HG02798 (cell line): ENCODE measurements at regions not wholly inside any gene's neighbourhood (a gene's known extent, or its start where the extent isn't known, plus 50 kb on each side); places are given as distances from the start of the nearest gene placed in this dataset.
"Not testable (repeated sequence)": the region's sequence is repeated elsewhere in the genome, so short reads cannot be mapped to it uniquely, and the experiment has no call there.

Experiments used
- ATAC-seq: cut with Tn5 transposase; IDR thresholded peaks from one replicate; pipeline ENCODE4 v1.9.1; 2021; ENCODE audit warnings: mild to moderate bottlenecking; ENCODE audit not compliant: unreplicated experiment, poor library complexity

DNA sequence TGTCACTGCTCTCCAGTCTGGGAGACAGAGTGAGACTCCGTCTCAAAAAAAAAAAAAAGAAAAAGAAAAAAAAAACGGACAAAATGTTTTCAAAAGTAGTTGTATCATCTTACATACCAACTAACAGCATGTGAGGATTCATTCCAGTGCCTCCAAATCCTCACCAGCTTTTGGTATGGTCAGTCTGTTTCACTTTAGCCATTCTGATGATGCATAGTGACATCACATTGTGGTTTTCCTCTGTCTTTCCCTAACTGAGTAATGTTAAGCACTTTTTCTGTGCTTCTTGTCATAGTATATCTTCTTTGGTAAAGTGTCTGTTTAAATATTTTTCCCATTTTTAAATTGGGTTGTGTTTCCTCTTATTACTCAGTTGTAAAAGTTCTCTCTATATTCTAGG lies 251.4 kb upstream of the CTBP2 start:
- no peak for ATAC-seq

DNA sequence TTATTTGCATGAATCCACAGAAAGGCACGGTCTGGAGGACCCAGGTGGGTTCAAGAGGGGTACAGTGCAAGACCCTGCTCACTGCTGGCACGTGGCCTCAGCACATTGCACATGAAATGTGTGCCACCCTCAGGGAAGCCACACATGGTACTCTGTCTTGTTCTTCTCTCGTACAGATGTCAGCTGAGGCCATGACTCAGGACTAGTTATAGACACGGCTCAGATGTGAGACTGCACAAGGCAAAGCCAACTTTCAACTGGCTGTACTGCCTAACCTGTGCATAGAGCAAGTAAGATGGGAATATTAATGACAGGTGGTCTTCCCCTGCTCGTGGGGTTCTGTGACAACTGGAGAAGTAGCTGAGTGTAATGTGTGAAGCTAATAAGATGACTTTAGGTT lies 249.4 kb upstream of the CTBP2 start:
- ATAC-seq, result no peak

GRCh38 chr10:125407557-125407956 lies 247.2 kb upstream of the CTBP2 start:
- ATAC-seq, result no peak

GRCh38 chr10:125407000-125407502 lies 246.7 kb upstream of the CTBP2 start:
- no peak for ATAC-seq

GRCh38 chr10:125404902-125405301 lies 244.5 kb upstream of the CTBP2 start:
- not testable (repeated sequence) for ATAC-seq

- no peak for ATAC-seq
Measured at GRCh38 chr10:125401462-125401861, 241.1 kb upstream of the CTBP2 start.

- ATAC-seq, result no peak
Measured at GRCh38 chr10:125399289-125399688, 238.9 kb upstream of the CTBP2 start.

DNA sequence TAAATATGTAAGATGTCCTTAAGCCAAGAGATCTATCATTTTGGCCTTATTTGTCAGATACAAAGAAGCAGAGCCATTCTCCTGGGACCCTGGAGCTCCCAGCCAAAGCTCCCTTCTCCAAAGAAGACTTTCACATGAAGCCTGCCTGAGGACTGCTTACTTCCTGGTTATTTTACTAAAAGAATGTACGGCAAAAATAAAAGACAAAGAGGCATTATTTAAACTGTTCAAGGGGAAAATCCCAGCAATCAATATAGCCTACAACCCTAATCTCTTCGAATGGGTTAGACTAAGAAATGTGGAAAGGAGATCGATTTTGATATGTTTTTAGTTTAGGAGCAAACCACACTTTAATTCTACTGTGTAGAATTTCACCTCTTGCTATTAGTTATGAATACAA lies 237.9 kb upstream of the CTBP2 start:
- ATAC-seq, result no peak

DNA sequence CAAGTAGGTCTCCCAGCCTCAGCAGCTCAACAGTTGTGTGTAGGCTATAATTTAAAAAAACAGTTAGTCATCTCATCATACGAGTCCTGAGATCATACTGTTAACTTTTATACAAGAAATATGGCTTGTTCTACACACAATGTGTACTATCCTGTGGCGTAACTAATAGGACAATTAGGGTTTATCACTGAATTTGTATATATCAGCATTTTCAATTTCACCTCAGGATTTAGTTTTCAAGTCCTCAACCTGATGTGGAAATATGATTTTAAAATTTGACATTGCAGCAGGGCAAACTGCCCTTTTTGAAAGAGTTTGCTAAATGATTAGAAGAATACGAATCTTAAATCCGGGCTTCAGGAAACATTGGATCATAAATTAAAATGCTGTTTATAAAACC lies 237.2 kb upstream of the CTBP2 start:
- no peak for ATAC-seq

DNA sequence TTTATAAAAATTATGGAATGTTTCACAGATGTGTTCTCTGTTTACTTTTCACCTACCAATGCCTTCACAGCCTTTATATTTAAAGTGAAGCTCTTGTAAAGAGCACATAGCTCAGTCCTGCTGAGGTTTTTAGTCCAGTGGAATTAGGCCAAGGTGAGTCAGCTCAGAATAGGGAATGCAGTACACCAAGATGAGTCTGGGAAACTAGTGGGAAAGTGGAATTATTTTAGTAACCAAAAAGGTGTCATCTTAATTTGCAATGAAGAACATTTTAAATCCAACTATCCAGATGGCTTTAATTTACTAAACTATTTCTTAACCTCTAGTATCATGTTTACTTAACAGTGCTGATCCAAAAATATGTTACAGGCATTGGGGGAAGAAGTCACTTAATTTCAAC lies 236.3 kb upstream of the CTBP2 start:
- ATAC-seq, result no peak

DNA sequence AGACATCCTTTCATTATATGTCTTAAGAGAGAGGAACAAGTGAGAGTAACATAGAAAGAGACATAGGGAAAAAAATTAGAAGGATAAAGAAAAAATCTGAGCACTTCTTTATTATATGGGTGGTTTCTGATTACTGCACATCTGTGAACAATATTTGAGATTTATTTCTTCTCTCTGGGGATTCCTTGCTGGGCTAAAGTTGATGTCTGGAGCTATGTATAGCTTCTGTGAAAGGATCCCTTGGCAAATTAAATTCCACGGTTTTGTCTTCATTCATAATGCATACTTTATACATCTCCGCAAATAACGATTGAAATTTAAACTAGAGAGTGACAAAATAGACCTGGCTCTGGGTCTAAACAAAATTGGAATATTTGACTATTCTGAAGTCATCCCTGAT lies 232.2 kb upstream of the CTBP2 start:
- ATAC-seq, result no peak

DNA sequence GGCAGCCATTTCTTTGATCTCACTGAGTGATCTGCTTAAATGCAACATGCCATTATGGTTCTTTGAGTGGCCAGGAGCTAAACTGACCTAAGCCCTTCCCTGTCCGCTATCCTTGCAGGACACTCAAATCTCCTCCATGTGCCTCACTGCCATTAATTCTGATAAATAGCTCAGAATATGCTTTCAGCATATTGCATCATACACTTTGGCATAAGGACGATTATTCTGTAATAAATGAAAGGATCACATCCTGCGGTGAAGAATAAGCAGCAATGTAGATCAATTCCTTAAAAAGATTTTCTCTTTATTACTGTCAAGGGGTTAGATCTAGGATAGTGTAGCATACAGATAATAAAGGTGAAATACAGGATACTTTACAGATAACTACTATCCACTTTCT lies 231.8 kb upstream of the CTBP2 start:
- ATAC-seq, result no peak

GRCh38 chr10:125389648-125390047 lies 229.3 kb upstream of the CTBP2 start:
- no peak for ATAC-seq

DNA sequence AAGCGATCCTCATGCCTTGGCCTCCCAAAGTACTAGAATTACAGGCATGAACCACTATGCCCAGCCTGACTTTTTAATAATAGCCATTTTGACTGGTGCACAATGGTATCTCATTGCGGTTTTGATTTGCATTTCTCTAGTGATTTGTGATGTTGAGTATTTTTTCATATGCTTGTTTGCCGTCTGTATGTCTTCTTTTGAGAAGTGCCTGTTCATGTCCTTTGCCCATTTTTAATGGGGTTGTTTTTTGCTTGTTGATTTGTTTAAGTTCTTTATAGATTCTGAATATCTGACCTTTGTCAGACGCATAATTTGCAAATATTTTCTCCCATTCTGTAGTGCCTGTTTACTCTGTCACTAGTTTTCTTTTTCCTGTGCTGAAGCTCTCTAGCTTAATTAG lies 219.2 kb upstream of the CTBP2 start:
- ATAC-seq, result no peak

DNA sequence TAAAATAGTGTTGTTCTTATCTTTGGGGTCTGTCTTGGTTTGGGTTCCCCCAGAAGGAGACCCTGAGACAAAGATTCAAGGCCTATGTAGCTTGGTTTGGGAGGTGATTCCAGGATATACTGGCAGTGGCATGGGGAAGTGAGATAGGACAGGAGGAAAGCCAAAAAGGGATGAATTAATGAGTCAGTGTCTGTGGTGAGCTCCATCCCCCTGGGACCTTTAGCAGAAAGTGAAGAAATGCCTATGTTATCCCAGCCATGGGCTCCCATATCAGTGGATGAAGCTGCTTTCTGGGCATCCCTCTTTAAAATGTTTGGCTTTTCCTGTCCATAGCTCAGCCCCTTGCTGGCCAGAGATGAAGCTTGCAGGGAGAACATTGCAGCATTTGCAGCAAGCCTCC lies 217.0 kb upstream of the CTBP2 start:
- ATAC-seq, result no peak

DNA sequence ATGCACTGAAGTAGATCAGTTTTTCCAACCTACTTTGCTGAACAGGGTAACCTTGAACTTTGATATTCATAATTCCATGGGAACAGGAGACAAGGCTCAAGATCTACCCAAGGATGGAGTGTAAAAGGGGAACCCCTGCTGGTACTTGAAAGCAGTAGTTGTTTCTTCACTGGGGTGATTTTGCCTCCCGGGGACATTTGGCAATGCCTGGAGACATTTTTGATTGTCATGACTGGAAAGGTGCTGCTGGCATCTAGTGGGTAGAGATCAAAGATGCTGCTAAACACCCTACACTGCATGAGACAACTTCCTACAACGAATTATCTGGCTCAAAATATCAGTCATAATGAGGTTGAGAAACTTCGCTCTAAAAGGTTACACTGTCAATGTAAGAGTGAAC lies 214.8 kb upstream of the CTBP2 start:
- ATAC-seq, result no peak

GRCh38 chr10:125373546-125373945 lies 213.2 kb upstream of the CTBP2 start:
- ATAC-seq, result no peak

DNA sequence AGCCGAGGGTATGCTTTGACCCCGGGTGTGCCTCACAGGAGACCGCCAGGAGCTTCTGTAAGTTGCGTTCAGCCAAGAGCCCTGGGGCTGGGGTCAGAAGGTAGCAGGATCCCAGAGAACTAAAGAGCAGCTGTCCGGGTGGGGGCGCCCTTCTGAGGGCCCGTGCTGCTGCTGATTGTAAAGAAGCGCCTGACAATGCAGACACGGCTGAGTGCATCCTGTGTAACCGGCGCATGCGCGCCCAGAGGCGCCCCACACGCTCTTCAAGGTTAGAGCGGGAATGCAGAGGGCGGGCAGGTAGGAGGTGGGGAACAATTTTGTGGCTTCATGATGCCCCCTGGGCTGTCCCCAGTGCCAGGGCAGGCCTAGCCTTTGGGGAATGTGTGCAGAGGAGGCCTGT lies 210.2 kb upstream of the CTBP2 start:
- no peak for ATAC-seq

- no peak for ATAC-seq
Measured at GRCh38 chr10:125369382-125370326, 209.3 kb upstream of the CTBP2 start.

DNA sequence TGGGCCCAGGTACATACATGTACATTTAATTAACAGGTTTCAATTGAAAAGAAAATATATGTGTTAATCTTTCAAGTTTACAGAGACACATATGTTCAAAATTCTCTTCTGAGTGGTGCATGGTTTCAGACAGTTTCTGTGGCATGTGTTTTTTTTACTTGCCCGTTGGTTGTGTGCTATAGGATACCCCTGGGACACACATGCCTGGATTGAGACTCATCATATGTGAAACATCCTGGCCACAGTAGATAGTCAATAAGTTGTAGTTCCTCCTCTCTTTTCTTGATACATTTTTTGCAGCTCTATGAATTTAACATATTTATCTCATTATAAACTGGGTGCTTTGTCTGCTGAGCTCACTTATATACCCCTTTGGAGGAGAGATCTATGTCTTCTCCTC lies 207.8 kb upstream of the CTBP2 start:
- no peak for ATAC-seq

DNA sequence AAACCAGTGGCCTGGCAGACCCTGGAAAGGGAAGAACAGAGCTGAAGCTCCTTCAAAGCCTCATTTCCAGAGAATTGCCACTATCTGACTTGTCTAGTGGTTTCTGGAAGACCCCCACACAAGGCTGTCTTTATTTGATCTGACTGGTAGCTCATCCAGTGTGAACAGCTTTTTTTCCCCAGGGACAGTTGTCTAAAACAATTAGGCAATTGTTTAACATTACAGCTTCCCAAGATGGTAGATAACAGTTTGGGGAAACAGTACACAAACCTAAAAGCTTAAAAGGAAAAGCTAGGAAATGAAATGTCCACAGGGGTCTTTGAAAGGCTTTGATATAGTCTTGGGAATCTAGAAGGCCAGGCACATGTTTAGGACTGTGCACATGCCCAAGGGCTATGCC lies 203.4 kb upstream of the CTBP2 start:
- ATAC-seq, result no peak

GRCh38 chr10:125362950-125363349 lies 202.6 kb upstream of the CTBP2 start:
- ATAC-seq, result no peak
